ENCODE measurements at regions not wholly inside any gene's neighbourhood (a gene's known extent, or its start where the extent isn't known, plus 50 kb on each side); places are given as distances from the start of the nearest gene placed in this dataset.

DNA sequence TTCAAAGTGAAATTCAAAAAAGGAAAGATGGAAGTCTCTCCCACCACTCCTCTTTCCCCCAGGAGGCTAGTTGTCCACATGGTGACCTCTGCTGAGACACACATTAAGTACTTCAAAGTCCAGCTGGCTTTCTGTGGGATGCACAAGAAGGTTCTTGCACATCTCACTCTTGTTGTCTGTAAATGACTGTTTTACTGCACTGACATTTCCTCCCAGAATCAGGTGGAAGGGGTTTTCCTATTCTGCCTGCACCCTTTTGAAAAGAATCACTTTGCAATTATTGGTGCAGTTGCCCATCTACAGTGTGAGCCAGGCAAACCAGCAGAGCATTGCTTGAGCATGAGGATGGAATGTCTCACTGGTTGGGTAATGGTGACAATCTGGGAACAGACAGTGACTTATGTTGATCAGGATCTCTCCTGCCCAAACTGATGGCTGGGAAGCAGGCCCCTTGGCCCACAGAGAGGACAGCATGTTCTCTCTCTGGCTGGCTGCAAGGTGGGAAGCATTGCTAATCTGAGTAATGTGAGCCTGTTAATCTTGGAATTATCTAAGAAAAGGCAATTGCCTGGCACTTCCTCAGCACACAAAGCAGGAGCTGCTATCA lies 347.7 kb upstream of the SATB1 start:
- H3K14ac ChIP-seq (replicated peaks; ENCODE audit: low read depth, low read length): no peak overlapping the region
- peaks cover 12% of the 10 kb centered on the region for H3K9me3 ChIP-seq (ENCODE audit: control insufficient read depth, insufficient read depth, low read length)
- ChIA-PET POLR2A (ENCODE audit: unreplicated experiment) (no interaction called here), CTCF (no interaction called here)
- no peak overlapping the region for H2AK9ac ChIP-seq (replicated peaks; ENCODE audit: low read depth, low read length, poor library complexity)
- no peak overlapping the region for H3K4me3 ChIP-seq (ENCODE audit: insufficient read depth, low read depth, low read length)
- H3K9me1 ChIP-seq (ENCODE audit: insufficient read depth, low read length): no peaks in the 10 kb centered on the region
- H3K9ac ChIP-seq (ENCODE audit: low read depth, low read length): no peak overlapping the region
- H3K56ac ChIP-seq (ENCODE audit: extremely low read depth, insufficient read depth, low read length): no peak overlapping the region
- H2BK20ac ChIP-seq (ENCODE audit: low read depth, low read length): no peak overlapping the region
- no peak overlapping the region for H4K91ac ChIP-seq (ENCODE audit: insufficient read depth, low read depth, low read length)
- H3K27me3 ChIP-seq (ENCODE audit: control insufficient read depth, insufficient read depth, low read length): no peaks in the 10 kb centered on the region
- no peak overlapping the region for H4K8ac ChIP-seq (ENCODE audit: low read depth in 2 of 2, low read length in 2 of 2)
- intact Hi-C loops (cut with micrococcal nuclease) (no loop called here), in situ Hi-C loops (cut with MboI; ENCODE audit: low sequenced_read_pairs) (no loop called here), dilution Hi-C loops (cut with HindIII; ENCODE audit: low sequenced_read_pairs, unreplicated experiment) (no loop called here)
- ATAC-seq (ENCODE audit: low read depth) (no peak), DNase-seq (no peak)
- H3K79me1 ChIP-seq (ENCODE audit: low read depth in 1 of 2, low read length in 2 of 2): no peaks in the 10 kb centered on the region
- no peak overlapping the region for H2BK15ac ChIP-seq (ENCODE audit: low read depth, low read length)
- TF ChIP-seq NFE2L2 (IDR thresholded peaks at IDR 0.05; ENCODE audit: low read depth, low read length) (no peak), RFX5 (IDR thresholded peaks at IDR 0.05; ENCODE audit: low read depth, low read length) (no peak), SMC3 (IDR thresholded peaks at IDR 0.05; ENCODE audit: low read depth, low read length) (no peak), CEBPB (IDR thresholded peaks at IDR 0.05; ENCODE audit: low read depth, low read length) (no peak), RAD21 (IDR thresholded peaks at IDR 0.05; ENCODE audit: low read length) (no peak)
- H3K27ac ChIP-seq (ENCODE audit: insufficient read depth, low read length): no peak overlapping the region
- H3K18ac ChIP-seq (ENCODE audit: low read depth, low read length): no peak overlapping the region
- no peak overlapping the region for H3K4ac ChIP-seq (ENCODE audit: low read depth, low read length)
- H3K23ac ChIP-seq (ENCODE audit: low read depth, low read length): no peak overlapping the region
- no peaks in the 10 kb centered on the region for H3K4me1 ChIP-seq (ENCODE audit: control insufficient read depth, insufficient read depth, low read length)
- no peak overlapping the region for H2BK5ac ChIP-seq (ENCODE audit: low read depth, low read length, poor library complexity, severe bottlenecking)
- no peak overlapping the region for H2BK120ac ChIP-seq (ENCODE audit: low read depth, low read length)
- H2AK5ac ChIP-seq (ENCODE audit: low read depth, low read length): no peak overlapping the region
- H2AFZ ChIP-seq (replicated peaks; ENCODE audit: low read length, poor library complexity): no peak overlapping the region
- H4K20me1 ChIP-seq (ENCODE audit: insufficient read depth, low read length): no peaks in the 10 kb centered on the region
- H3K36me3 ChIP-seq (ENCODE audit: control insufficient read depth, insufficient read depth, low read length): no peaks in the 10 kb centered on the region
- H4K5ac ChIP-seq (ENCODE audit: low read depth, low read length): no peak overlapping the region
- H3K4me2 ChIP-seq (ENCODE audit: low read depth, low read length): no peak overlapping the region
- BruUV-seq (replicated peaks): no TSS peak
